HG03045 (cell line): ENCODE measurements at regions not wholly inside any gene's neighbourhood (a gene's known extent, or its start where the extent isn't known, plus 50 kb on each side); places are given as distances from the start of the nearest gene placed in this dataset.
"Not testable (repeated sequence)": the region's sequence is repeated elsewhere in the genome, so short reads cannot be mapped to it uniquely, and the experiment has no call there.

Experiments used
- ATAC-seq: cut with Tn5 transposase; IDR thresholded peaks from one replicate; pipeline ENCODE4 v1.9.1; 2021; ENCODE audit warnings: mild to moderate bottlenecking, moderate library complexity; ENCODE audit not compliant: unreplicated experiment

GRCh38 chr4:66223068-66223703 lies 552.9 kb upstream of the EPHA5 start:
- no peak for ATAC-seq

GRCh38 chr4:66219401-66219800 lies 549.1 kb upstream of the EPHA5 start:
- ATAC-seq = no peak

GRCh38 chr4:66216252-66216651 lies 546.0 kb upstream of the EPHA5 start:
- ATAC-seq = no peak

- no peak for ATAC-seq
Measured at GRCh38 chr4:66212489-66212888, 542.2 kb upstream of the EPHA5 start.

- no peak for ATAC-seq
Measured at GRCh38 chr4:66204534-66205247, 534.4 kb upstream of the EPHA5 start.

- no peak for ATAC-seq
Measured at GRCh38 chr4:66202870-66203269, 532.6 kb upstream of the EPHA5 start.

- no peak for ATAC-seq
Measured at GRCh38 chr4:66197451-66197850, 527.2 kb upstream of the EPHA5 start.

- no peak for ATAC-seq
Measured at GRCh38 chr4:66193487-66193886, 523.2 kb upstream of the EPHA5 start.

- ATAC-seq = no peak
Measured at GRCh38 chr4:66187175-66187720, 517.0 kb upstream of the EPHA5 start.

- ATAC-seq = no peak
Measured at GRCh38 chr4:66186095-66186494, 515.8 kb upstream of the EPHA5 start.

- no peak for ATAC-seq
Measured at GRCh38 chr4:66182636-66183035, 512.3 kb upstream of the EPHA5 start.

- no peak for ATAC-seq
Measured at GRCh38 chr4:66178906-66179305, 508.6 kb upstream of the EPHA5 start.

- ATAC-seq = no peak
Measured at GRCh38 chr4:66169341-66169740, 499.1 kb upstream of the EPHA5 start.

- no peak for ATAC-seq
Measured at GRCh38 chr4:66164869-66165268, 494.6 kb upstream of the EPHA5 start.

GRCh38 chr4:66160606-66161005 lies 490.3 kb upstream of the EPHA5 start:
- no peak for ATAC-seq

- no peak for ATAC-seq
Measured at GRCh38 chr4:66157594-66157993, 487.3 kb upstream of the EPHA5 start.

GRCh38 chr4:66130042-66130441 lies 459.8 kb upstream of the EPHA5 start:
- no peak for ATAC-seq

- ATAC-seq = no peak
Measured at GRCh38 chr4:66123831-66124413, 453.6 kb upstream of the EPHA5 start.

GRCh38 chr4:66123190-66123589 lies 452.9 kb upstream of the EPHA5 start:
- no peak for ATAC-seq

- ATAC-seq = not testable (repeated sequence)
Measured at GRCh38 chr4:66115231-66115630, 444.9 kb upstream of the EPHA5 start.

- no peak for ATAC-seq
Measured at GRCh38 chr4:66108898-66109297, 438.6 kb upstream of the EPHA5 start.

GRCh38 chr4:66097218-66097617 lies 426.9 kb upstream of the EPHA5 start:
- ATAC-seq = no peak
